ENCODE measurements at regions not wholly inside any gene's neighbourhood (a gene's known extent, or its start where the extent isn't known, plus 50 kb on each side); places are given as distances from the start of the nearest gene placed in this dataset.

DNA sequence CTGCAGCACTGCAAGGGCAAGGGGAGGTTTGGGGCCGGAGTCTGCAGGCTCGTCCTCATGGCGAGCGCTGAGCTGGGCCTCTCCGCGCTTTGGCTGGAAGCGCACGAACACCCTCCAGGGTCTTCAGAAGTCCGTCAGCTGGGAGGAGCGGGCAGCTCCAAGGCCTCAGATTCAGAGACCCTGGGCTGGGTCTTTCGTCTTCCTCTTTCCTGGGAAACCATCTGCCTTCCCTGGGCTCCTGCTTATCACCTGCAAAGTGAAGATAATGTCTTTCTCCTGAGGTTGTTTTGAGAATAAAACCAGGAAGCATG, 525.6 kb downstream of the BRD1 start:
- TF ChIP-seq, protein P1, sequence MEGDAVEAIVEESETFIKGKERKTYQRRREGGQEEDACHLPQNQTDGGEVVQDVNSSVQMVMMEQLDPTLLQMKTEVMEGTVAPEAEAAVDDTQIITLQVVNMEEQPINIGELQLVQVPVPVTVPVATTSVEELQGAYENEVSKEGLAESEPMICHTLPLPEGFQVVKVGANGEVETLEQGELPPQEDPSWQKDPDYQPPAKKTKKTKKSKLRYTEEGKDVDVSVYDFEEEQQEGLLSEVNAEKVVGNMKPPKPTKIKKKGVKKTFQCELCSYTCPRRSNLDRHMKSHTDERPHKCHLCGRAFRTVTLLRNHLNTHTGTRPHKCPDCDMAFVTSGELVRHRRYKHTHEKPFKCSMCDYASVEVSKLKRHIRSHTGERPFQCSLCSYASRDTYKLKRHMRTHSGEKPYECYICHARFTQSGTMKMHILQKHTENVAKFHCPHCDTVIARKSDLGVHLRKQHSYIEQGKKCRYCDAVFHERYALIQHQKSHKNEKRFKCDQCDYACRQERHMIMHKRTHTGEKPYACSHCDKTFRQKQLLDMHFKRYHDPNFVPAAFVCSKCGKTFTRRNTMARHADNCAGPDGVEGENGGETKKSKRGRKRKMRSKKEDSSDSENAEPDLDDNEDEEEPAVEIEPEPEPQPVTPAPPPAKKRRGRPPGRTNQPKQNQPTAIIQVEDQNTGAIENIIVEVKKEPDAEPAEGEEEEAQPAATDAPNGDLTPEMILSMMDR (conservative IDR thresholded peaks at IDR 0.05; ENCODE audit: low read depth in 2 of 2) = no peak
- TF ChIP-seq CREB1 (CRISPR knock-in tag; IDR thresholded peaks at IDR 0.05; ENCODE audit: low read depth) (no peak), EZH2 (IDR thresholded peaks at IDR 0.05; ENCODE audit: low read depth, unreplicated experiment) (no peak), POLR2AphosphoS5 (IDR thresholded peaks at IDR 0.05; ENCODE audit: low read depth) (no peak), NANOG (IDR thresholded peaks at IDR 0.05; ENCODE audit: borderline replicate concordance) (no peak), ZNF114 (CRISPR knock-in tag; IDR thresholded peaks at IDR 0.05) (no peak), EZH2phosphoT487 (IDR thresholded peaks at IDR 0.05; ENCODE audit: unreplicated experiment) (no peak), STAT1 (IDR thresholded peaks at IDR 0.05; ENCODE audit: unreplicated experiment) (no peak)
- TF ChIP-seq, protein P2, sequence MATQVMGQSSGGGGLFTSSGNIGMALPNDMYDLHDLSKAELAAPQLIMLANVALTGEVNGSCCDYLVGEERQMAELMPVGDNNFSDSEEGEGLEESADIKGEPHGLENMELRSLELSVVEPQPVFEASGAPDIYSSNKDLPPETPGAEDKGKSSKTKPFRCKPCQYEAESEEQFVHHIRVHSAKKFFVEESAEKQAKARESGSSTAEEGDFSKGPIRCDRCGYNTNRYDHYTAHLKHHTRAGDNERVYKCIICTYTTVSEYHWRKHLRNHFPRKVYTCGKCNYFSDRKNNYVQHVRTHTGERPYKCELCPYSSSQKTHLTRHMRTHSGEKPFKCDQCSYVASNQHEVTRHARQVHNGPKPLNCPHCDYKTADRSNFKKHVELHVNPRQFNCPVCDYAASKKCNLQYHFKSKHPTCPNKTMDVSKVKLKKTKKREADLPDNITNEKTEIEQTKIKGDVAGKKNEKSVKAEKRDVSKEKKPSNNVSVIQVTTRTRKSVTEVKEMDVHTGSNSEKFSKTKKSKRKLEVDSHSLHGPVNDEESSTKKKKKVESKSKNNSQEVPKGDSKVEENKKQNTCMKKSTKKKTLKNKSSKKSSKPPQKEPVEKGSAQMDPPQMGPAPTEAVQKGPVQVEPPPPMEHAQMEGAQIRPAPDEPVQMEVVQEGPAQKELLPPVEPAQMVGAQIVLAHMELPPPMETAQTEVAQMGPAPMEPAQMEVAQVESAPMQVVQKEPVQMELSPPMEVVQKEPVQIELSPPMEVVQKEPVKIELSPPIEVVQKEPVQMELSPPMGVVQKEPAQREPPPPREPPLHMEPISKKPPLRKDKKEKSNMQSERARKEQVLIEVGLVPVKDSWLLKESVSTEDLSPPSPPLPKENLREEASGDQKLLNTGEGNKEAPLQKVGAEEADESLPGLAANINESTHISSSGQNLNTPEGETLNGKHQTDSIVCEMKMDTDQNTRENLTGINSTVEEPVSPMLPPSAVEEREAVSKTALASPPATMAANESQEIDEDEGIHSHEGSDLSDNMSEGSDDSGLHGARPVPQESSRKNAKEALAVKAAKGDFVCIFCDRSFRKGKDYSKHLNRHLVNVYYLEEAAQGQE (IDR thresholded peaks at IDR 0.05; ENCODE audit: unreplicated experiment) = no peak
- TF ChIP-seq, protein P3, sequence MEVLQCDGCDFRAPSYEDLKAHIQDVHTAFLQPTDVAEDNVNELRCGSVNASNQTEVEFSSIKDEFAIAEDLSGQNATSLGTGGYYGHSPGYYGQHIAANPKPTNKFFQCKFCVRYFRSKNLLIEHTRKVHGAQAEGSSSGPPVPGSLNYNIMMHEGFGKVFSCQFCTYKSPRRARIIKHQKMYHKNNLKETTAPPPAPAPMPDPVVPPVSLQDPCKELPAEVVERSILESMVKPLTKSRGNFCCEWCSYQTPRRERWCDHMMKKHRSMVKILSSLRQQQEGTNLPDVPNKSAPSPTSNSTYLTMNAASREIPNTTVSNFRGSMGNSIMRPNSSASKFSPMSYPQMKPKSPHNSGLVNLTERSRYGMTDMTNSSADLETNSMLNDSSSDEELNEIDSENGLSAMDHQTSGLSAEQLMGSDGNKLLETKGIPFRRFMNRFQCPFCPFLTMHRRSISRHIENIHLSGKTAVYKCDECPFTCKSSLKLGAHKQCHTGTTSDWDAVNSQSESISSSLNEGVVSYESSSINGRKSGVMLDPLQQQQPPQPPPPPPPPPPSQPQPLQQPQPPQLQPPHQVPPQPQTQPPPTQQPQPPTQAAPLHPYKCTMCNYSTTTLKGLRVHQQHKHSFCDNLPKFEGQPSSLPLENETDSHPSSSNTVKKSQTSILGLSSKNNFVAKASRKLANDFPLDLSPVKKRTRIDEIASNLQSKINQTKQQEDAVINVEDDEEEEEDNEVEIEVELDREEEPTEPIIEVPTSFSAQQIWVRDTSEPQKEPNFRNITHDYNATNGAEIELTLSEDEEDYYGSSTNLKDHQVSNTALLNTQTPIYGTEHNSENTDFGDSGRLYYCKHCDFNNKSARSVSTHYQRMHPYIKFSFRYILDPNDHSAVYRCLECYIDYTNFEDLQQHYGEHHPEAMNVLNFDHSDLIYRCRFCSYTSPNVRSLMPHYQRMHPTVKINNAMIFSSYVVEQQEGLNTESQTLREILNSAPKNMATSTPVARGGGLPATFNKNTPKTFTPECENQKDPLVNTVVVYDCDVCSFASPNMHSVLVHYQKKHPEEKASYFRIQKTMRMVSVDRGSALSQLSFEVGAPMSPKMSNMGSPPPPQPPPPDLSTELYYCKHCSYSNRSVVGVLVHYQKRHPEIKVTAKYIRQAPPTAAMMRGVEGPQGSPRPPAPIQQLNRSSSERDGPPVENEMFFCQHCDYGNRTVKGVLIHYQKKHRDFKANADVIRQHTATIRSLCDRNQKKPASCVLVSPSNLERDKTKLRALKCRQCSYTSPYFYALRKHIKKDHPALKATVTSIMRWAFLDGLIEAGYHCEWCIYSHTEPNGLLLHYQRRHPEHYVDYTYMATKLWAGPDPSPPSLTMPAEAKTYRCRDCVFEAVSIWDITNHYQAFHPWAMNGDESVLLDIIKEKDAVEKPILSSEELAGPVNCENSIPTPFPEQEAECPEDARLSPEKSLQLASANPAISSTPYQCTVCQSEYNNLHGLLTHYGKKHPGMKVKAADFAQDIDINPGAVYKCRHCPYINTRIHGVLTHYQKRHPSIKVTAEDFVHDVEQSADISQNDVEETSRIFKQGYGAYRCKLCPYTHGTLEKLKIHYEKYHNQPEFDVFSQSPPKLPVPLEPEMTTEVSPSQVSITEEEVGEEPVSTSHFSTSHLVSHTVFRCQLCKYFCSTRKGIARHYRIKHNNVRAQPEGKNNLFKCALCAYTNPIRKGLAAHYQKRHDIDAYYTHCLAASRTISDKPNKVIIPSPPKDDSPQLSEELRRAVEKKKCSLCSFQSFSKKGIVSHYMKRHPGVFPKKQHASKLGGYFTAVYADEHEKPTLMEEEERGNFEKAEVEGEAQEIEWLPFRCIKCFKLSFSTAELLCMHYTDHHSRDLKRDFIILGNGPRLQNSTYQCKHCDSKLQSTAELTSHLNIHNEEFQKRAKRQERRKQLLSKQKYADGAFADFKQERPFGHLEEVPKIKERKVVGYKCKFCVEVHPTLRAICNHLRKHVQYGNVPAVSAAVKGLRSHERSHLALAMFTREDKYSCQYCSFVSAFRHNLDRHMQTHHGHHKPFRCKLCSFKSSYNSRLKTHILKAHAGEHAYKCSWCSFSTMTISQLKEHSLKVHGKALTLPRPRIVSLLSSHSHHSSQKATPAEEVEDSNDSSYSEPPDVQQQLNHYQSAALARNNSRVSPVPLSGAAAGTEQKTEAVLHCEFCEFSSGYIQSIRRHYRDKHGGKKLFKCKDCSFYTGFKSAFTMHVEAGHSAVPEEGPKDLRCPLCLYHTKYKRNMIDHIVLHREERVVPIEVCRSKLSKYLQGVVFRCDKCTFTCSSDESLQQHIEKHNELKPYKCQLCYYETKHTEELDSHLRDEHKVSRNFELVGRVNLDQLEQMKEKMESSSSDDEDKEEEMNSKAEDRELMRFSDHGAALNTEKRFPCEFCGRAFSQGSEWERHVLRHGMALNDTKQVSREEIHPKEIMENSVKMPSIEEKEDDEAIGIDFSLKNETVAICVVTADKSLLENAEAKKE (CRISPR knock-in tag; IDR thresholded peaks at IDR 0.05) = no peak
- TF ChIP-seq, protein P4, sequence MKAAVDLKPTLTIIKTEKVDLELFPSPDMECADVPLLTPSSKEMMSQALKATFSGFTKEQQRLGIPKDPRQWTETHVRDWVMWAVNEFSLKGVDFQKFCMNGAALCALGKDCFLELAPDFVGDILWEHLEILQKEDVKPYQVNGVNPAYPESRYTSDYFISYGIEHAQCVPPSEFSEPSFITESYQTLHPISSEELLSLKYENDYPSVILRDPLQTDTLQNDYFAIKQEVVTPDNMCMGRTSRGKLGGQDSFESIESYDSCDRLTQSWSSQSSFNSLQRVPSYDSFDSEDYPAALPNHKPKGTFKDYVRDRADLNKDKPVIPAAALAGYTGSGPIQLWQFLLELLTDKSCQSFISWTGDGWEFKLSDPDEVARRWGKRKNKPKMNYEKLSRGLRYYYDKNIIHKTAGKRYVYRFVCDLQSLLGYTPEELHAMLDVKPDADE (IDR thresholded peaks at IDR 0.05) = no peak

Measured in GM23338 (cell line).